ENCODE measurements at regions not wholly inside any gene's neighbourhood (a gene's known extent, or its start where the extent isn't known, plus 50 kb on each side); places are given as distances from the start of the nearest gene placed in this dataset.
"Not testable (repeated sequence)": the region's sequence is repeated elsewhere in the genome, so short reads cannot be mapped to it uniquely, and the experiment has no call there.

DNA sequence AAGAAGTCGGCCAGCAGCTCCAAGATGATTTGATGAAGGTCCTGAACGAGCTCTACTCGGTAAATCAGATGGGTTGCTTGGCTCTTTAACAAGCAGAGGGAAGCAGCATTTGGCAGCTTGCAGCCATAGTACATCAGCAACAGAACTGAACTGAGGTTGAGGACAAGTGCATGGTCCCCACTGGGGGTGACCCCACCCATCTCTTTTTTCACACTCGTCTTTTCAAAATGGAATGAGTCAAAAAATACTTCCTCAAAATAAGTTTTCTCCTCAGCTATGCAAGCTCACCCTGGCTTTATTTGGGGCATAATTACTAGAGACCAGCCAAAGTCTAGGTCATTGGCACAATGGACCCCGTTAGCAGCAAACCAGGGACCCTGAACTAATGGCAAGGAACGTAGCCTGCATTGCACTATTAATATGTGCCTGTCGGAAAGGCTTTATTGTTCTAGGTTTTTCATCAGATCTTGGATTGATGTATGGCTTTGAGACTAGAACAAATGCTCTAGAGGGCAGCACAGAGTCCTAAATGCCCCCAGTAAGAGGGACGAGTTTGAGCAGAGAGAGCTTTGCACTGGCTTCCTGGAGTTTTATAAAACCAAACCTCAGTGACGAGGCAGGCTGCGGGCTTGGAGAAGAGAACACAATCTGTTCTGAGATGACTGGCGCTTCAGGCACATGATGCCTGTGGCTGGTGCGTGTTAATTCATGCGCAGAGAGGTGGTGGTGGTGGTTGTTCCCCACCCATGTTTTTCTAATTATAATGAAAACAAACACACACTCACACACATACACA, 74.2 kb upstream of the FAM72C start:
- not testable (repeated sequence) for H3K4me3 ChIP-seq (replicated peaks; ENCODE audit: low read depth, low read length); DNase-seq (ENCODE audit: extremely low read depth, low read depth)

DNA sequence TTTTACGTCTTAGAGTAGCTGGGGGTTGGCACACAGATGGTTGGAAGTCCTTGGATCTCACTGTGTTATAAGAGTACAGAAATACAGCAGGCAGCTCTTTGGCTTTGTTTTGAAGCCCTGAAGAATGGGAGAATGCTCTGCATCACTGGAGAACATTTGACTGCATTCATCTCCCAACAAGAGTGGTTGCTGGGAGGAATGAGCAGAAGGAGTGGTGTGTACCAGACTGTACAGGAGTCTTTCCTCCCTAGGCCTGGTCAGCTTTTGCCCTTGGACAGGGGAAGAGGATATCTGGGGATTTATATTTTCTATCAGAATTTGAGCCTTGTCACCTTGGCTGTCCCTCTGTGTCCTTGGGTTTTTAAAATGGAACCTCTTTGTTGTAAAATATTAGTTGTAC, 70.5 kb upstream of the FAM72C start:
- not testable (repeated sequence) for H3K4me3 ChIP-seq (replicated peaks; ENCODE audit: low read depth, low read length); DNase-seq (ENCODE audit: extremely low read depth, low read depth)

GRCh38 chr1:144040293-144040692, 68.5 kb upstream of the FAM72C start:
- DNase-seq (ENCODE audit: extremely low read depth, low read depth): not testable (repeated sequence)

GRCh38 chr1:144034045-144034444, 62.3 kb upstream of the FAM72C start:
- H3K4me3 ChIP-seq (replicated peaks; ENCODE audit: low read depth, low read length); DNase-seq (ENCODE audit: extremely low read depth, low read depth): not testable (repeated sequence)

More at GRCh38 chr1:144040293-144040692, 68.5 kb upstream of the FAM72C start:
- H3K4me3 ChIP-seq (replicated peaks; ENCODE audit: low read depth, low read length): not testable (repeated sequence)

DNA sequence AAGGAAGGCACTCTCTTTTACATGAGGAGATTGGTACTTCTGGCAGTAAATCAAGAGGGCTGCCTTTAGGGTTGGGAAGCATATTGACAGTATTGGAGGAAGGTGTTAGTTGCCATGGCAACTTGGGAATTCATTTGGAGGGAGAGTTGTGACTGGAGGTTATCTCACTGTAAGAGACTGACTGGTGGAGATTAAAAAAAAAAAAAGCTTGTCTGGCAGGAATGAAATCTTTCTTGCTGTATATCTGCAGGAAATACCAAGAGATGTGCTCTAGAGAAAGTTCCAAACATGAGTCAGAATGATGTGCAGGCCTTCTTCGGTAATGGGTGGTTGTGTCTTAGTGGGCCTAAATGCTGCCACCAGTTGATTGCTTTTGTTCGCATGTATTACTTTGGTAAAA, 59.8 kb upstream of the FAM72C start:
- not testable (repeated sequence) for DNase-seq (ENCODE audit: extremely low read depth, low read depth); H3K4me3 ChIP-seq (replicated peaks; ENCODE audit: low read depth, low read length)

GRCh38 chr1:144026022-144026421, 54.2 kb upstream of the FAM72C start:
- not testable (repeated sequence) for H3K4me3 ChIP-seq (replicated peaks; ENCODE audit: low read depth, low read length); DNase-seq (ENCODE audit: extremely low read depth, low read depth)

- not testable (repeated sequence) for H3K4me3 ChIP-seq (replicated peaks; ENCODE audit: low read depth, low read length); DNase-seq (ENCODE audit: extremely low read depth, low read depth)
These were observed 50.1 kb upstream of the FAM72C start for GRCh38 chr1:144021690-144022384.
